CD4-positive, alpha-beta T cell (primary cell): ENCODE measurements at regions not wholly inside any gene's neighbourhood (a gene's known extent, or its start where the extent isn't known, plus 50 kb on each side); places are given as distances from the start of the nearest gene placed in this dataset.

Experiments used
- ATAC-seq: fragments of 200-7000 bp; cut with Tn5 transposase; one replicate; pipeline ENCODE4 v1.10.0; 2022; ENCODE audit warnings: mild to moderate bottlenecking; ENCODE audit not compliant: poor library complexity
- CTCF ChIA-PET: fragments of 350-600 bp; sonication (Branson Sonifier 250); formaldehyde crosslinking; loops from one replicate; lab custom pipeline; 2021; ENCODE audit warnings: antibody characterized with exemption, inconsistent platforms; lab: Charles Lee
- POLR2A ChIA-PET: fragments of 350-600 bp; sonication (Branson Sonifier 250); formaldehyde crosslinking; loops from one replicate; lab custom pipeline; 2021; ENCODE audit warnings: antibody characterized with exemption, inconsistent platforms; lab: Charles Lee
- DNase-seq, 14 experiments: peaks; one replicate each; pipeline ENCODE4 v3.0.0-alpha.2; 2013 to 2020; ENCODE audit warnings: mixed read lengths in 2 of 14
- H3K27ac ChIP-seq, 2 donors: one replicate each; pipeline versions ENCODE4 v1.5.1 to v1.7.0; 2013; ENCODE audit warnings: low read length in 2 of 2, low read depth in 1 of 2, mild to moderate bottlenecking in 1 of 2
- H3K27me3 ChIP-seq, 2 experiments: 1 replicate in 1 of 2; 2 replicates in 1 of 2; pipeline versions ENCODE4 v1.6.1 to v1.7.0; 2013; ENCODE audit warnings: low read length in 2 of 2, control low read depth in 1 of 2, mild to moderate bottlenecking in 1 of 2, moderate library complexity in 1 of 2; ENCODE audit not compliant: insufficient read depth in 2 of 2, control insufficient read depth in 1 of 2
- H3K36me3 ChIP-seq: one replicate; pipeline ENCODE4 v1.6.1; 2013; ENCODE audit warnings: low read length, control low read depth; ENCODE audit not compliant: insufficient read depth
- H3K4me1 ChIP-seq: one replicate; pipeline ENCODE4 v1.6.1; 2013; ENCODE audit warnings: low read length, control low read depth; ENCODE audit not compliant: insufficient read depth
- H3K4me3 ChIP-seq: one replicate; pipeline ENCODE4 v1.5.1; 2013; ENCODE audit warnings: mild to moderate bottlenecking, low read length, moderate library complexity
- H3K9me3 ChIP-seq, 2 experiments: 1 replicate in 1 of 2; 2 replicates in 1 of 2; pipeline versions ENCODE4 v1.6.1 to v1.7.0; 2013; ENCODE audit warnings: low read length in 2 of 2, mild to moderate bottlenecking in 2 of 2, control low read depth in 1 of 2, moderate library complexity in 1 of 2; ENCODE audit not compliant: control insufficient read depth in 1 of 2, insufficient read depth in 1 of 2
- H3K27ac Mint-ChIP-seq: one replicate; pipeline ENCODE4 v1.8.0; 2020; ENCODE audit warnings: mixed read lengths
- H3K27me3 Mint-ChIP-seq: one replicate; pipeline ENCODE4 v1.8.0; 2021; ENCODE audit warnings: mixed read lengths
- H3K36me3 Mint-ChIP-seq: one replicate; pipeline ENCODE4 v1.8.0; 2021; ENCODE audit warnings: low read depth, mixed read lengths
- H3K4me1 Mint-ChIP-seq: one replicate; pipeline ENCODE4 v1.8.0; 2021; ENCODE audit warnings: low read depth, mixed read lengths
- H3K4me3 Mint-ChIP-seq: one replicate; pipeline ENCODE4 v1.8.0; 2020; ENCODE audit warnings: mild to moderate bottlenecking, mixed read lengths
- H3K9me3 Mint-ChIP-seq: one replicate; pipeline ENCODE4 v1.8.0; 2020; ENCODE audit warnings: mixed read lengths
- CTCF ChIP-seq: fragments of 200-600 bp; IDR thresholded peaks from one replicate; pipeline ENCODE4 v1.8.0; 2022; ENCODE audit warnings: antibody characterized with exemption, mild to moderate bottlenecking
- intact Hi-C, 2 experiments: fragments of 100-400 bp; cut with DNase I in 1 of 2; cut with micrococcal nuclease in 1 of 2; formaldehyde crosslinking; loops; one replicate each; pipeline versions ENCODE4 v1.15.1 to v1.9.0; 2023 to 2025; cut with DNase I, micrococcal nuclease

GRCh38 chr7:42452356-42452755, 215.3 kb upstream of the GLI3 start:
- H3K36me3 ChIP-seq, result no peaks in the 10 kb centered on the region
- POLR2A ChIA-PET, result no interaction called here
- no peak overlapping the region for H3K27ac ChIP-seq
- H3K27me3 Mint-ChIP-seq, result peaks cover 11% of the 10 kb centered on the region
- no peak for DNase-seq
- no peak overlapping the region for H3K4me3 ChIP-seq
- H3K27me3 ChIP-seq, result no peaks in the 10 kb centered on the region
- no peaks in the 10 kb centered on the region for H3K9me3 Mint-ChIP-seq
- TF ChIP-seq CTCF, result no peak
- no peaks in the 10 kb centered on the region for H3K36me3 Mint-ChIP-seq
- intact Hi-C loops, result no loop called here
- no peak for ATAC-seq
- no peaks in the 10 kb centered on the region for H3K4me1 Mint-ChIP-seq
- peaks cover 0 to 12% of the 10 kb centered on the region in 2 experiments for H3K9me3 ChIP-seq
- no peaks in the 10 kb centered on the region for H3K4me1 ChIP-seq
- CTCF ChIA-PET, result no interaction called here
- H3K27ac Mint-ChIP-seq, result no peak overlapping the region
- no peak overlapping the region for H3K4me3 Mint-ChIP-seq

GRCh38 chr7:42449431-42449830, 212.4 kb upstream of the GLI3 start:
- no peaks in the 10 kb centered on the region for H3K36me3 Mint-ChIP-seq
- no peak overlapping the region for H3K27ac Mint-ChIP-seq
- H3K27me3 ChIP-seq, result no peaks in the 10 kb centered on the region
- H3K9me3 ChIP-seq, result peaks cover 0 to 14% of the 10 kb centered on the region in 2 experiments
- no peak for TF ChIP-seq CTCF
- DNase-seq (no peak), ATAC-seq (no peak)
- H3K4me3 Mint-ChIP-seq, result no peak overlapping the region
- peaks cover 2% of the 10 kb centered on the region for H3K9me3 Mint-ChIP-seq
- no peaks in the 10 kb centered on the region for H3K4me1 Mint-ChIP-seq
- no peak overlapping the region for H3K27ac ChIP-seq
- no peak overlapping the region for H3K4me3 ChIP-seq
- H3K4me1 ChIP-seq, result no peaks in the 10 kb centered on the region
- intact Hi-C loops, result no loop called here
- POLR2A ChIA-PET, result no interaction called here
- no peaks in the 10 kb centered on the region for H3K36me3 ChIP-seq
- CTCF ChIA-PET, result no interaction called here
- peaks cover 12% of the 10 kb centered on the region for H3K27me3 Mint-ChIP-seq

GRCh38 chr7:42448901-42449300, 211.9 kb upstream of the GLI3 start:
- Histone ChIP-seq H3K36me3 (no peaks in the 10 kb centered on the region), H3K4me1 (no peaks in the 10 kb centered on the region), H3K27ac (no peak overlapping the region), H3K27me3 (no peaks in the 10 kb centered on the region), H3K4me3 (no peak overlapping the region), H3K9me3 (peaks cover 0 to 14% of the 10 kb centered on the region in 2 experiments)
- Mint-ChIP-seq H3K9me3 (peaks cover 2% of the 10 kb centered on the region), H3K27me3 (peaks cover 12% of the 10 kb centered on the region), H3K4me1 (no peaks in the 10 kb centered on the region), H3K27ac (no peak overlapping the region), H3K36me3 (no peaks in the 10 kb centered on the region), H3K4me3 (no peak overlapping the region)
- POLR2A ChIA-PET, result no interaction called here
- intact Hi-C loops, result no loop called here
- ATAC-seq, result no peak
- CTCF ChIA-PET, result no interaction called here
- DNase-seq, result no peak
- TF ChIP-seq CTCF, result no peak
